Neural cell (in vitro differentiated cells): ENCODE measurements at regions not wholly inside any gene's neighbourhood (a gene's known extent, or its start where the extent isn't known, plus 50 kb on each side); places are given as distances from the start of the nearest gene placed in this dataset.

Source experiments
- H2AFZ ChIP-seq: fragments of 200-600, 300-800 bp; sonication (generic), shearing (Covaris generic); 2 replicates; pipeline ENCODE4 v1.6.0; 2014; ENCODE audit warnings: low read depth, mild to moderate bottlenecking, antibody characterized with exemption, low read length, moderate library complexity
- H3F3A ChIP-seq: fragments of 200-600 bp; shearing (Covaris generic); 2 replicates; pipeline ENCODE4 v1.6.1; 2016; ENCODE audit warnings: mild to moderate bottlenecking, moderate library complexity, mixed read lengths, antibody characterized with exemption, low read length; ENCODE audit not compliant: insufficient read depth, poor library complexity, severe bottlenecking
- H3K27ac ChIP-seq: fragments of 200-600, 300-800 bp; sonication (generic), shearing (Covaris generic); 2 replicates; pipeline ENCODE4 v1.5.1; 2014; ENCODE audit warnings: mild to moderate bottlenecking, low read length, moderate library complexity
- H3K27me3 ChIP-seq: fragments of 300-800, 200-600 bp; sonication (generic), shearing (Covaris generic); 2 replicates; pipeline ENCODE4 v1.6.0; 2014; ENCODE audit warnings: mild to moderate bottlenecking, low read depth, low read length, moderate library complexity; ENCODE audit not compliant: insufficient read depth
- H3K36me3 ChIP-seq: fragments of 300-800, 200-600 bp; sonication (generic), shearing (Covaris generic); 2 replicates; pipeline ENCODE4 v1.5.1; 2014; ENCODE audit warnings: mild to moderate bottlenecking, antibody characterized with exemption, low read length, moderate library complexity; ENCODE audit not compliant: insufficient read depth
- H3K4me2 ChIP-seq: fragments of 300-800, 200-600 bp; sonication (generic), shearing (Covaris generic); 2 replicates; pipeline ENCODE4 v1.6.0; 2014; ENCODE audit warnings: mild to moderate bottlenecking, low read length
- H3K4me3 ChIP-seq: fragments of 300-800, 200-600 bp; sonication (generic), shearing (Covaris generic); 2 replicates; pipeline ENCODE4 v1.5.1; 2014; ENCODE audit warnings: mild to moderate bottlenecking, low read length, moderate library complexity
- H3K79me2 ChIP-seq: fragments of 200-600 bp; shearing (Covaris generic); replicated peaks from 2 replicates; pipeline ENCODE4 v1.6.0; 2014; ENCODE audit warnings: mild to moderate bottlenecking, low read length, moderate library complexity; ENCODE audit not compliant: insufficient read depth
- H3K9ac ChIP-seq: fragments of 300-800, 200-600 bp; sonication (generic), shearing (Covaris generic); 2 replicates; pipeline ENCODE4 v1.6.1; 2016; ENCODE audit warnings: mild to moderate bottlenecking, low read length, mixed read lengths
- H3K9me2 ChIP-seq: fragments of 200-600 bp; shearing (Covaris generic); 2 replicates; pipeline ENCODE4 v1.6.1; 2016; ENCODE audit warnings: mild to moderate bottlenecking, low read length, mixed read lengths; ENCODE audit not compliant: insufficient read depth
- H3K9me3 ChIP-seq: fragments of 200-600, 300-800 bp; sonication (generic), shearing (Covaris generic); 2 replicates; pipeline ENCODE4 v1.6.1; 2016; ENCODE audit warnings: mild to moderate bottlenecking, mixed run types, low read length, moderate library complexity, mixed read lengths
- H4K20me1 ChIP-seq: fragments of 200-600 bp; shearing (Covaris generic); 2 replicates; pipeline ENCODE4 v1.6.1; 2016; ENCODE audit warnings: mild to moderate bottlenecking, mixed run types; ENCODE audit not compliant: insufficient read depth
- CTCF ChIP-seq: fragments of 450-650 bp; IDR thresholded peaks from 2 replicates; pipeline ENCODE4 v1.5.1; 2014; ENCODE audit warnings: antibody characterized with exemption, mild to moderate bottlenecking, moderate library complexity; ENCODE audit not compliant: poor library complexity, severe bottlenecking
- EP300 ChIP-seq: fragments of 450-650 bp; conservative IDR thresholded peaks from 2 replicates; pipeline ENCODE4 v1.6.1; 2014; ENCODE audit warnings: antibody characterized with exemption, mild to moderate bottlenecking, moderate library complexity; ENCODE audit not compliant: poor library complexity, severe bottlenecking
- EZH2 ChIP-seq: fragments of 200-600, 300-800 bp; shearing (Covaris generic), sonication (generic); IDR thresholded peaks from 2 replicates; pipeline ENCODE4 v1.6.1; 2014; ENCODE audit warnings: antibody characterized with exemption, low read length, borderline replicate concordance, mild to moderate bottlenecking; ENCODE audit not compliant: insufficient read depth, poor library complexity, severe bottlenecking
- MXI1 ChIP-seq: fragments of 450-650 bp; conservative IDR thresholded peaks from 2 replicates; pipeline ENCODE4 v1.6.1; 2014; ENCODE audit warnings: antibody characterized with exemption, mild to moderate bottlenecking; ENCODE audit not compliant: poor library complexity, severe bottlenecking
- POLR2AphosphoS5 ChIP-seq: IDR thresholded peaks from 2 replicates; pipeline ENCODE4 v1.6.1; 2012
- RAD21 ChIP-seq: fragments of 450-650 bp; conservative IDR thresholded peaks from 2 replicates; pipeline ENCODE4 v1.6.1; 2014; ENCODE audit warnings: antibody characterized with exemption, mild to moderate bottlenecking, moderate library complexity
- REST ChIP-seq: IDR thresholded peaks from 2 replicates; pipeline ENCODE4 v1.6.1; 2012; ENCODE audit warnings: borderline replicate concordance
- SMC3 ChIP-seq: fragments of 450-650 bp; conservative IDR thresholded peaks from 2 replicates; pipeline ENCODE4 v1.6.1; 2014; ENCODE audit warnings: antibody characterized with exemption, mild to moderate bottlenecking, moderate library complexity; ENCODE audit not compliant: poor library complexity
- TAF1 ChIP-seq: IDR thresholded peaks from 2 replicates; pipeline ENCODE4 v1.6.1; 2012; ENCODE audit warnings: low read depth

- TF ChIP-seq MXI1 (no peak), POLR2AphosphoS5 (no peak), EP300 (no peak), CTCF (no peak), REST (no peak), SMC3 (no peak), EZH2 (no peak), TAF1 (no peak), RAD21 (no peak)
- no peaks in the 10 kb centered on the region for H3K27me3 ChIP-seq
- no peaks in the 10 kb centered on the region for H3F3A ChIP-seq
- H4K20me1 ChIP-seq = no peaks in the 10 kb centered on the region
- no peak overlapping the region for H3K9ac ChIP-seq
- H3K36me3 ChIP-seq = no peaks in the 10 kb centered on the region
- no peak overlapping the region for H2AFZ ChIP-seq
- H3K27ac ChIP-seq = no peak overlapping the region
- H3K9me3 ChIP-seq = no peaks in the 10 kb centered on the region
- H3K9me2 ChIP-seq = no peaks in the 10 kb centered on the region
- no peaks in the 10 kb centered on the region for H3K79me2 ChIP-seq
- no peak overlapping the region for H3K4me2 ChIP-seq
- no peak overlapping the region for H3K4me3 ChIP-seq
These were observed 58.8 kb upstream of the ARHGAP36 start for GRCh38 chrX:130999360-130999759.
